Right renal cortex interstitium (tissue), 3 donors: ENCODE measurements at regions not wholly inside any gene's neighbourhood (a gene's known extent, or its start where the extent isn't known, plus 50 kb on each side); places are given as distances from the start of the nearest gene placed in this dataset.

Experiments
- DNase-seq, 3 donors: peaks; one replicate each; pipeline ENCODE4 v3.0.0-alpha.2; 2013; ENCODE audit warnings: low read depth in 3 of 3, low spot score in 2 of 3

- no peak for DNase-seq
These were observed 1430.1 kb upstream of the SPRY2 start for GRCh38 chr13:81770868-81771505.

- DNase-seq: no peak
These were observed 1421.5 kb upstream of the SPRY2 start for GRCh38 chr13:81762449-81762848.

- no peak for DNase-seq
These were observed 1419.4 kb upstream of the SPRY2 start for GRCh38 chr13:81760316-81760715.

DNA sequence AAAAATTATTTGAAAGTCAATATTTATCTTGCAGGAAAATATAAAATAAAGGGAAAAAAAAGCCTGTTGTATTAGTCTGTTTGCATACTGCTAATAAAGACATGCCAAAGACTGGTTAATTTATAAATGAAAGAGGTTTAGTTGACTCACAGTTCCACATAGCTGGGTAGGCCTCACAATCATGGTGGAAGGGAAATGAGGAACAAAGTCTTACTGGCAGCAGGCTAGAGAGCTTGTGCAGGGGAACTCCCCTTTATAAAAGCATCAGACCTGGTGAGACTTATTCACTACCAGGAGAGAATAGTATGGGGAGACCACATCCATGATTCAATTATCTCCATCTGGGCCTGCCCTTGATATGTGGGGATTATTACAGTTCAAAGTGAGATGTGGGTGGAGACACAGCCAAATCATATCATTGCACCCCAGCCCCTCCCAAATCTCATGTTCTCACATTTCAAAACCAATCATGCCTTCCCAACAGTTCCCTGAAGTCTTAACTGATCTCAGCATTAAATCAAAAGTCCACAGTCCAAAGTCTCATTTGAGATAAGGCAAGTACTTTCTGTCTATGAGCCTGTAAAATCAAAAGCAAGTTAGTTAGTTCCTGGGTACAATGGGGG is 1416.5 kb upstream of the SPRY2 start:
- DNase-seq: no peak

DNA sequence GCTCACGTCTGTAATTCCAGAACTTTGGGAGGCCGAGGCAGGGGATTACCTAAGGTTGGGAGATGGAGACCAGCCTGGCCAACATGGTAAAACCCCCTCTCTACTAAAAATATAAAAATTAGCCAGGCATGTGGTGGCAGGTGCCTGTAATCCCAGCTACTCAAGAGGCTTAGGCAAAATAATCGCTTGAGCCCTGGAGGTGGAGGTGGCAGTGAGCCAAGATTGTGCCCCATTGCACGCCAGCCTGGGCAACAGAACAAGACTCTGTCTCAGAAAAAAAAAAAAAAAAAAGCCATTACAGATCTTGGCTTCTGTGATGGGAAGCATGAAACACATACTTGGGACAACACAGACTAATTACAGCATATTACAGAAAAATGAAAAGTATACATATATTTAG is 1404.5 kb upstream of the SPRY2 start:
- DNase-seq: no peak

- no peak for DNase-seq
These were observed 1397.4 kb upstream of the SPRY2 start for GRCh38 chr13:81738364-81738763.

DNA sequence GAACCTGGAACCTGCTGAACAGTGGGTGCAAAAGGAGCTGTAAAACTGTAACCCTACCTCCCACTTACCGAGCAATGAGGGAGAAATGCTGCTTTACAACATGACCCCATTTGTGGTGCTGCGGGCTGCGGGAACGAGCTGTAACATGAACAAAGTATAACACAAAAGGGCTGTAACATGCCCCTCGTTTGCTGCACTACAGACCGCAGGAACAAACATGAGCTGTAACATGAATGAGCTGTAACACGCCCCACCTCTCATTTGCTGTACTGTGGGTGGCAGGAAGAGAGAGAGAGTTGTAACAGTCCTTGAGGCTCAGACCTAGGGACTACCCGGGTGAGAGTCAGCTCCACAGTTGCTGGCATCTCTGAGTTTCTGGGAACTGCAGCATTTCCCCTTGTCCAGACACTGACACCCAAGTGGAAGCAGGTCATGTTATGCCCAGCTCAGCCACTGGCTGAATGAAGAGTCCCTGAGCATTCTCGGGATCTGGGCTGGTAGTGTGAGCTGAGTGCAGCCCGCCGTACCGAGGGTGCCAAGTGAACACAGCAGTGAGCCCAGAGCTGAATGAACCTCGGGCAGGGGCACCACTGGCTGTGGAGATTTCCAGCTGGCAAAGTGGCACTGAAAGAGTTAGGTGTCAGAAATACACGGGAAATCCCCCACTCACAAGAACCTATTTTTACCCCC is 1385.3 kb upstream of the SPRY2 start:
- DNase-seq: no peak

GRCh38 chr13:81722456-81722855 is 1381.5 kb upstream of the SPRY2 start:
- DNase-seq: no peak

GRCh38 chr13:81721400-81721799 is 1380.5 kb upstream of the SPRY2 start:
- DNase-seq: no peak

DNA sequence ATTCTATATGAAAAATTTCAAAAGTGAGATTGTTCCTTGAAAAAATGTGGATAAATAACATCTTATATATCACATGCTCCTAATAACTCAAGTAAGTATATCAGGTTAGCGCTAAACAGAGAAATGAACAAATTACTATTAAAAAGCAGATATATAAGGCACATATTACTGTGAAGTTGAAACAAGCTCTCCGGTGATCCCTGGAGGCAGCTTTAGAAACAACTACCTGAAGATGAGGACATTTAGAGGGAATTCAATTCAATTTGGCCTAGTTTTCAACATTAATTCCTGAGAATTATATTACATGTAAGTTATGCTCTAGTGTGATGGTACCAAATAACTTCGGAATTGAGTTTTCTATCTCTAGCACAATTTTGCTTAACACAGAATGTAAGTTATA is 1373.6 kb upstream of the SPRY2 start:
- no peak for DNase-seq

DNA sequence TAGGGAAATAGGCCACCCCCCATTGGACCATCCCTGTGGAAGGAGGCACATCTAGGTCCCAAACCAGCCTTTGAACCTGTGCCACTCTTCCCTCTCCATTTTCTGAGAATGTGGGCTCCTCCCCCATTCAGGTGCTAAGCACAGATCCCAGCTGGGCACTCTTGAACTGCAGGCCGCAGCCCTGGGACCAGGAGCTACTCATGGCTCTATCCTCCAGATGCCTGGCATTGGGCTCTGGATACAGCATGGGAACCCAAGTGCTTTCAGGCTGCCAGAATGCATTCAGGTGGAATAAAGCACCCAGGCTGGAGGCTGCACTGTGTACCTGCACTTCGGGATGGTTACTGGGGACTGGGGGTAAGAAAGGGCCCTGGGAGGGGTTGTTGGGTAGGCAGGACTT is 1372.3 kb upstream of the SPRY2 start:
- no peak for DNase-seq

GRCh38 chr13:81697826-81698225 is 1356.9 kb upstream of the SPRY2 start:
- DNase-seq: no peak

- no peak for DNase-seq
These were observed 1346.0 kb upstream of the SPRY2 start for GRCh38 chr13:81686877-81687276.

DNA sequence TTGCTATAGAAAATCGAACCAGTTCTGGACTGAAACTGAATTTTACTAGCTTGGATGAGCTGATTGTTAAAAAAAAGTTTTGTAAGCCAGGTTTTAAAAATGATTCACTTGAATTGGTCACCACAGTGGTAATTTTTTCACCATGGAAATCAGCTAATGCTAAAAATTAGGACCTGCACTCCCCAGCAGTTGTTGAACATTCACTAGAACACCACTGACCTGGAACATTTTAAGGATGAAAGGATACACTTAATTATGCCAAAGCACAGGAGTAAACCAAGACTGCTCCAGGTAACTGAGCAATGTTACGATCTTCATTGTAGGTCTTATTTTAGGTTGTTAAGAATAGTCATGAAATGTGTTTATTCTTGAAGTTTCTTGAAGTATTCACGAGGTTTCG is 1342.6 kb upstream of the SPRY2 start:
- DNase-seq: peak in 1 of 3 donors; percentile 27

DNA sequence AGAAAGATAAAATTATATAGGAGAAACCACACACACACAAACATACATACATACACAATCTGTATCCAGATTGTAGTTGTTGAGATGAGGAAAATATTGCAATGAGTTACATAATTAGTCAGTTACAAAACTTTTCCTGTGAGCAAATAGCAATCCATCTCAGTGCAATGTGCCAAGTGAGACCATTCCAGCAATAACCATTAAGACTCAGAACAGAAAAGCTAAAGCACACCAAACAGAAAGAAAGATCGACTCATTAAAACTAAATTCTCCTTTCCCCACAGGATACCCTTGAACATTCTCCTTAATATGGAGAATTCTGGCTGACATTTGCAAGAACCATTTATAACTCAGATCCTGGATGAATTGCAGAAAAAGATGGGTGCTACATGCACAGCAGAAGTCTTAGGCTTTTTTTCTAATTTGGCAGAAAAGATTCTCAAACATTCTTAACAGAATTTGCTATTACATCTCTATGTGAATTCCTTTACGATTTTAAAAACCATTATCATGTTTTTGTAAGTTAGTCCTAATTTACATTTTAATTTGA is 1341.2 kb upstream of the SPRY2 start:
- DNase-seq: no peak

- no peak for DNase-seq
These were observed 1336.9 kb upstream of the SPRY2 start for GRCh38 chr13:81677857-81678256.

DNA sequence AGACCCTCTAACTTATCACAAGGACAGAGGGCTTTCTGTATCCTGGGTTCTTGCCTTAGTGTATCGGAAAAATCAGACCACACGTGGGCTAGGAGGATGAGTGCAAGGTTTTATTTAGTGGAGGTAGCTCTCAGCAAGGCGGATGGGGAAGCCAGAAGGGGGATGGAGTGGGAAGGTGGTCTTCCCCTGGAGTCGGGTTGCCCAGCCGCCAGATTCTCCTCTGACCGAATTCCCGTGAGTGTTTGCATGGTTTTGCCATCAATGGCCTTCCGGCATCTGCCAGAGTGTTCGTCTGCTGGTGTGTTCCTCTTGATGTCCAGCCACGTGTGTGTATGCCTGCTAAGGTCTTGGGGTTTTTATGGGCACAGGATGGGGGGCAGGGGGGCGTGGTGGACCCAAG is 1335.1 kb upstream of the SPRY2 start:
- no peak for DNase-seq

DNA sequence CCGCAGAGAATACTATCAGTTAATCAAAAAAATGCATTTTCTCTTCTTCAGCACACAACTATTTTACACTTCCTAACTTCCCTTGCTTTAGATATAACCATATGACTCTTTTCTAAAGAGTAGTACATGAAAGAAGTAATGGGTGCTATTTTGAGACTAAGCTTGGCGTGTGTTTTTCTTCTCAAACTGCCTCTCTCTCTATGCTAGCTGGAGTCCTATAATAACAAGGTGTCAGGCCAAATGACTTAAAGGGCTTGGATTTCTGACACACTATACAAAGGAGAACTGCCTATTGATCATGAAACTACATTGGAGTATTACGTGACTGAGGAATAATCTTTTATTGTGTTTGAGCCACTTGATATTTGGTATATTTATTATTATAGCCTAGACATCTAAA is 1330.1 kb upstream of the SPRY2 start:
- no peak for DNase-seq

- DNase-seq: no peak
These were observed 1329.1 kb upstream of the SPRY2 start for GRCh38 chr13:81670048-81670447.

DNA sequence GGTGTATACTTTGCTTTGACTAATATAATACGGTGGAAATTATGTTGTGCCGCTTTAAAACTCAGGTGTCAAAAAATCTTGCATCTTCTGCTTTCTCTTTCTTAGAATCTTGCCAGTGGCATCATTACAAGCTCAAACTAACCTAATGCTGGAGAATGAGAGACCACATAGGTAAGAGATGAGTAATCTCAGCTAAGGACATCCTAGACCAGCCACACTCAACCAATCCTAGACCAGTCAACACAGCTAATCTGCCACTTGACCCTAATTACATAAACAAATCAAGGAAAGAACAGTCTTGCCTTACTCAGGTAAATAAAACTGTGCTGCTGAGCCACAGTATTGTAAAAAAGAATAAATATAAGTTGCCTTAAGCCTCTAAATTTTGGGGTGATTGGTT is 1323.9 kb upstream of the SPRY2 start:
- no peak for DNase-seq

DNA sequence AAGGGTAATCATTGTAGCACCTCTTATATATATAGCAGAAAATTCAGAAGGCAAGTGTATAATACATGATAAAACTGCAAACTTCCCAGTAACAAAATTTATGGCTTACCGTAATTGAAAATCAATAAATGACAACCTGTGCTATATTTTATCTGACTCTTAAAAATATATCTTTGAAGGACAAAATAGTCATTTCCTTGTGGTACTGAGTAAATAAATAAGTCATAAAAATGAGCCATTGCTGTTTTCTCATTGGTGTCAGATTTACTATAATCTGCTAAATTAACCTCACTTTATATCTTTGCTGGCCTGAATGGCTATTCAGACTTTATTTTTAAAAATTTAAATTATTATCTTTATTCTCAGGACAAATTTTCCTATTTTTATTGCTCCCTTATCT is 1319.1 kb upstream of the SPRY2 start:
- DNase-seq: no peak
